Nephron progenitor cell (in vitro differentiated cells): ENCODE measurements at regions not wholly inside any gene's neighbourhood (a gene's known extent, or its start where the extent isn't known, plus 50 kb on each side); places are given as distances from the start of the nearest gene placed in this dataset.
A peak's percentile ranks its signal among the peaks of the same experiment; 100 is the strongest.

Source experiments
- DNase-seq: peaks from one replicate; pipeline ENCODE4 v3.0.0; 2021
- H3K27ac Mint-ChIP-seq: 2 replicates; pipeline ENCODE4 v1.8.0; 2021; ENCODE audit warnings: mild to moderate bottlenecking, moderate library complexity, mixed read lengths
- H3K27me3 Mint-ChIP-seq: 2 replicates; pipeline ENCODE4 v1.8.0; 2021; ENCODE audit warnings: mild to moderate bottlenecking, low read depth, mixed read lengths; ENCODE audit not compliant: poor library complexity
- H3K36me3 Mint-ChIP-seq: 2 replicates; pipeline ENCODE4 v1.8.0; 2021; ENCODE audit warnings: low read depth, mixed read lengths
- H3K4me1 Mint-ChIP-seq: 2 replicates; pipeline ENCODE4 v1.8.0; 2021; ENCODE audit warnings: mixed read lengths
- H3K4me3 Mint-ChIP-seq: 2 replicates; pipeline ENCODE4 v1.8.0; 2021; ENCODE audit warnings: mild to moderate bottlenecking, moderate library complexity, mixed read lengths
- H3K9me3 Mint-ChIP-seq: 2 replicates; pipeline ENCODE4 v1.8.0; 2021; ENCODE audit warnings: mild to moderate bottlenecking, moderate library complexity, mixed read lengths
- TF ChIP-seq, protein P1 (sequence below): fragments of 200-600 bp; sonication (generic); IDR thresholded peaks from 2 replicates; pipeline ENCODE4 v1.5.0; 2021; ENCODE audit warnings: antibody characterized with exemption

DNA sequence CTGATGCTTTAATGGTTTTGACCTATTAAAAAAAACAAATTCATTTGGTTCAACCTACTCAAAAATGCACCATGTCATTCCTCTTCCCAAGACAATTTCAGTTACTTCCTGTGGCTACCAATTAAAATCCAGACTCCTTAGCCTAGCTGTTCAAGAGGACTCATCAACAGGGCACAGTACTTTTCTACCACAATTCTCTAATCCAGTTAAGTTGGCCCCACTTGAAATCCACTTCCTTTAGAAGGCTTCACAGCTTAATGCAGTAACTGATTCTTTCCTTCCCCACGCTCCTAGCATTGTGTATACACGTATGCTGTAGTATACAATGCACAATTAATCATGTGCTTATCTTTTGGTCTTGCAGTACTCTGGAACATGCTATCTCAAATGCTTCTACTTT, 129.8 kb downstream of the UGT8 start:
- Mint-ChIP-seq H3K9me3 (no peaks in the 10 kb centered on the region), H3K4me1 (peaks cover 5% of the 10 kb centered on the region), H3K27ac (no peak overlapping the region), H3K27me3 (no peaks in the 10 kb centered on the region), H3K4me3 (no peak overlapping the region), H3K36me3 (no peaks in the 10 kb centered on the region)
- no peak for DNase-seq
- TF ChIP-seq, protein P1, sequence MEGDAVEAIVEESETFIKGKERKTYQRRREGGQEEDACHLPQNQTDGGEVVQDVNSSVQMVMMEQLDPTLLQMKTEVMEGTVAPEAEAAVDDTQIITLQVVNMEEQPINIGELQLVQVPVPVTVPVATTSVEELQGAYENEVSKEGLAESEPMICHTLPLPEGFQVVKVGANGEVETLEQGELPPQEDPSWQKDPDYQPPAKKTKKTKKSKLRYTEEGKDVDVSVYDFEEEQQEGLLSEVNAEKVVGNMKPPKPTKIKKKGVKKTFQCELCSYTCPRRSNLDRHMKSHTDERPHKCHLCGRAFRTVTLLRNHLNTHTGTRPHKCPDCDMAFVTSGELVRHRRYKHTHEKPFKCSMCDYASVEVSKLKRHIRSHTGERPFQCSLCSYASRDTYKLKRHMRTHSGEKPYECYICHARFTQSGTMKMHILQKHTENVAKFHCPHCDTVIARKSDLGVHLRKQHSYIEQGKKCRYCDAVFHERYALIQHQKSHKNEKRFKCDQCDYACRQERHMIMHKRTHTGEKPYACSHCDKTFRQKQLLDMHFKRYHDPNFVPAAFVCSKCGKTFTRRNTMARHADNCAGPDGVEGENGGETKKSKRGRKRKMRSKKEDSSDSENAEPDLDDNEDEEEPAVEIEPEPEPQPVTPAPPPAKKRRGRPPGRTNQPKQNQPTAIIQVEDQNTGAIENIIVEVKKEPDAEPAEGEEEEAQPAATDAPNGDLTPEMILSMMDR: no peak

DNA sequence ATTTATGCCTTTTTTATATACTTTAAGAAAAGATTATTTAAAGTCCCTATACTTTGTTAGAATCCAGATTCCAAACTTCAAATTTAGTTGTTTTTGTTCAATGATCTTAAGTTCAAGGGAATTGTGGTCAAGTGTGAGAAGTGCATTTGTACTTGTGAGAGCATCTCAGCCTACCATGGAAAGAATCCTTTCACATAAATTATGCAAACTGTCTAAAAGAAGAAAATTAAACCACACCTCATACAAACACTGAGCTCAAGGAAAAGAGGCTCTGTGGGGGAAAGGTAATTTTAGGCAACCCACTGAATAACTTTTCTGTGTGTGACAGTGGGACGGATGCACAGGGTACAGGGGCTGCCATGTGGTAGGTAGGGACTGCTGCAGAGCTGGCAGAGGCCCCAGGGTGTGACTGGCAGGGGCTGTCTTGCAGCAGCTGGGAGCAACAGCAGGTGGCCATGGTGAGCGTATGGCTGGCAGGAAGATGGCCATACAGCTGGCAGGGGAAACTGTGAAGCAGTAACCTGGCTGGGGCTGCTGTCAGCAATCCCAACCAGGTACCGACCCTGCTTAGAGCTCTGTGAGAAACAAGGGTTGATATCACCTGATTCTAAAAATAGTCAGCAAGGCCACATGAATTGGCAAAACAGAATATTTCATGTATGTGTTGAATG, 130.6 kb downstream of the UGT8 start:
- Mint-ChIP-seq H3K27me3 (no peaks in the 10 kb centered on the region), H3K4me1 (peaks cover 5% of the 10 kb centered on the region), H3K9me3 (no peaks in the 10 kb centered on the region), H3K27ac (no peak overlapping the region), H3K36me3 (no peaks in the 10 kb centered on the region), H3K4me3 (no peak overlapping the region)
- DNase-seq: no peak
- TF ChIP-seq, protein P1: no peak

DNA sequence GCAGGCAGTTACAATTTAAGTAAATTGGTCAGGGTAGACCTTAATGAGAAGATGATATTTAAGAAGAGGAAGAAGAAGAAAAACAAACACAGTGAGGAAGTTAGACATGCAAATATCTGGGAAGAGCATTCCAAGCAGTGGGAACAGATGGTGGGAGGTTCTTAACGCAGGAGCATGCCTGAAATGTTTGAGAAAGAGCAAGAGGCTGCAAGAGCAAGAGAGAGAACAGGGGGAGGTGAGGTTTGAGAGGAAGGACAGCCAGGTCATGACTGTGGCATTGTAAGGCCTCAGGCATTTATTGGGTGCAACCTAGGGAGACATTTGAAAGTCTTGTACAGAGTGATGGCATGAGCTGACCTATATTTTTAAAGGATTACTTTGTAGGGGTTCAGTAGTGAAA, 136.0 kb downstream of the UGT8 start:
- Mint-ChIP-seq H3K27me3 (no peaks in the 10 kb centered on the region), H3K4me1 (peaks cover 11% of the 10 kb centered on the region), H3K4me3 (no peak overlapping the region), H3K27ac (peak overlapping the region; percentile 62), H3K9me3 (no peaks in the 10 kb centered on the region), H3K36me3 (no peaks in the 10 kb centered on the region)
- TF ChIP-seq, protein P1: no peak
- DNase-seq: no peak

DNA sequence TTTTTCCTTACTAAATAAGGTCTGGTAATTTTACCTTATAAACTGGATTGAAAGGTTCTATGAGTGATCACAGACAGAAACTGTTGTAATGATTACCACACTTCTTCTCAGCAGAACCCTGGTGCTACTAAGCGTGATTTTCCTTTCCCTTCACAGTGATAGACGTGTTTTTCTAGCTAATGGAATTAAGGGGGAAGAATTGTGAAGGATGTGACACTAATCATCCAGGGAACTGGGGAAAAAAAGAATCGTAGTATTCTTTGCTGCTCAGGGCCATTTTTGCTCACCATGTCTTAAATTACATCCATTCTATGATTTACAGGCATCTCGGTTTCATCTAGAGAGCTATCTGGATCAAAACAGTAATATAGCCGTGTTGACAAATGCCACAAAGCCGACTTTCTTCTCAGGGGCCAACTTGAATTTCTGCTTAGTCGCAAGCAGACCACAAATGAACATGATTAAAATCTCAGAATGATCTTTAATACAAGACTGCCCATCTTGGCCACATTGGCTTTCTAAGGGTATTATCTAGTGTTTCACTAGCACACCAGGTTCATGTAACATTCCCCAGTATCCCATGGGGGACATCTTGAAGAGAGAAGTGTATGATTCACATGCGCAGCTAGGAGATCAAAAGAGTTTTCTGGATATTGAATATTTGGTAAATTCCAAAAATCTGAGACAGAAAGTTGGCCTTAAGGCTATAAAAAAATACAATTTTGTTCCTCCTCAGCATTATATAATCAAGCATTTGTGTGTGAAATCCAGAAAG, 154.0 kb downstream of the UGT8 start:
- Mint-ChIP-seq H3K27ac (no peak overlapping the region), H3K27me3 (peaks cover 6% of the 10 kb centered on the region), H3K9me3 (no peaks in the 10 kb centered on the region), H3K4me3 (no peak overlapping the region), H3K36me3 (no peaks in the 10 kb centered on the region), H3K4me1 (peaks cover 6% of the 10 kb centered on the region)
- TF ChIP-seq, protein P1: no peak
- DNase-seq: no peak

DNA sequence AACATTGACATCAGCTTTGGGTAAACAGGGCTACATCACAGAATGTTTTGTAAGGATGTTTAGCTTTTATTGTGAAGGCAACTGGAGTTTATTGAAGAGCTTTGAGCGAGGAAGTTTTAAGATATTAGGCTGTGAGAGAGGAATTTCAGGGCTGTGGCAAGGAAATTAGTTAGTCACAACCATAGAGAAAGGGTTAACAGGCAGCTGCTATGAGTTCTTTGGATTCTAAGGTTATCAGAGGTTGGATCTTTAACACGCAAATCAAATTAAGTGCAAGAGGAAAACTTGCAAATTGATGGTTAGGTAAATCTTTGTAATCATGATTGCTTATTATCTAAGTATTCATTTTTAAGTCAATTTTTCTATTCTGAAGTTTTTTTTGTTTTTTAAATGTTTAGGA, 156.0 kb downstream of the UGT8 start:
- H3K27me3 Mint-ChIP-seq: peaks cover 6% of the 10 kb centered on the region
- peaks cover 6% of the 10 kb centered on the region for H3K4me1 Mint-ChIP-seq
- TF ChIP-seq, protein P1: no peak

More for the DNA sequence above, 156.0 kb downstream of the UGT8 start:
- H3K36me3 Mint-ChIP-seq: no peaks in the 10 kb centered on the region
- H3K4me3 Mint-ChIP-seq: no peak overlapping the region
- no peaks in the 10 kb centered on the region for H3K9me3 Mint-ChIP-seq
- H3K27ac Mint-ChIP-seq: no peak overlapping the region
- DNase-seq: no peak
